ENCODE measurements at regions not wholly inside any gene's neighbourhood (a gene's known extent, or its start where the extent isn't known, plus 50 kb on each side); places are given as distances from the start of the nearest gene placed in this dataset.

DNA sequence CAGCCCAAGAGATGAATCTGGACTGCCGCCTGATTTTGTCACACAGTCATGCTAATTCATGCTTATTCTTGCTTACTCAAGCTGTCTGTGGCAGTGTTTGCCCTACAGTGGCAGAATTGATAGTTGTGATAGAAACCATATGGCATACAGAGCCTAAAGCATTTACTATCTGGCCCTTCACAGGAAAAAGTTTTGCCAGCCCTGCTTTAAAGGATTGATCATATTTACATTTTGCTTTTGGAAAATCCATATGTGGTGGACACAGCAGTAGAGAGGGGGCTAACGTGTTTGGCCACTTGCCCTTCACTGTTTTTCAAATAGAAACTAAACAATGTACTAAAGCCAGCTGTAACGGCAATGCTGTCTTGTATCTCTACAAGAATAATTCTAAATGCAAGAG, 974.0 kb upstream of the GHITM start:
- no peak for DNase-seq (ENCODE audit: low read depth)

DNA sequence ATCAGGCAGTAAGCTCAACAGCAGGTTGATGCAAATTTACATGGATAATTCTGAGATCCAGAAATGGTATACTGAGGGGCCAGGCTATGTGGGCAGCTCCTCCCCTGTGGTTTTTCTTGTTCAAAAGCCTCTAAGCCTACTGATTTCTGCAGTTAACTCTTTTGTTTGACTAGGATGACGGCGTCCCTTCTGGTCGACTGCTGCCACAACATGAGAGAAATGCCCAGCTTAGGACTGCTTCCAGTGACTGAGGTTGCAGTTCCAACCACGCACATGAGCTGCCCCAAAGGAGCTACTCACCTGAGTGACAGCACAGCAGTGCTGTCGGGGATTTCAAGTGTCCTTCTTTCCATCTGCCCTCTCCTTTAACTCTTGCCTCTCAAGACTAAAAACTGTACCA, 973.0 kb upstream of the GHITM start:
- no peak for DNase-seq (ENCODE audit: low read depth)

DNA sequence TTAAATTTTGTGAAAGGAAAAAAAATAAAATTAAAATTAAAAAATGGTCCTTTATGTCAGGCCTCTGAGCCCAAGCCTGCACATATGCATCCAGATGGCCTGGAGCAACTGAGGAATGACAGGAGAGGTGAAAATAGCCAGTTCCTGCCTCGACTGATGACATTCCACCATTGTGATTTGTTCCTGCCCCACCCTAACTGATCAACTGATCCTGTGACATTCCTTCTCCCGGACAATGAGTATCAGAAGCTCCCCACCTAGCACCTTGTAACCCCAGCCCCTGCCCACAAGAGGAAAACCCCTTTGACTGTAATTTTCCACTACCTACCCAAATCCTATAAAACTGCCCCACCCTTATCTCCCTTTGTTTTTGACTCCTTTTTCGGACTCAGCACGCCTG, 972.2 kb upstream of the GHITM start:
- DNase-seq (ENCODE audit: low read depth), result no peak

DNA sequence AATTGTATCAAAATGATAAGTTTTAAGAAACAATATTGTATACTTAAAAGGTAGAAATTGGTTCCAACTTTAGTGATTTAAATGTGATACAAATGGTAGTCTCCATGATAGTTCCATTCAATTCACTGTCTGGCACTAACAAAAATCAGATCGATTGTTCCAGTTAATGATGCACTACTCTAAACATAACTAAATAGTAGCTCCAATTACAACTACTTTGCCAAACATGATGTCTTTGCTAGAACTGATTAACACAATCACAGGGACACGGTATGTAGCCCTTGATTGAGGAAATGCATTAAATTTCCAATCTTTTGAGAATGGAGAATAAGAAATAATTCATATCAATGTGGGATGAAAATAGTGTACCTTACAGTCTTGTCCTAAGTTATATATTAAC, 962.4 kb upstream of the GHITM start:
- no peak for DNase-seq (ENCODE audit: low read depth)

DNA sequence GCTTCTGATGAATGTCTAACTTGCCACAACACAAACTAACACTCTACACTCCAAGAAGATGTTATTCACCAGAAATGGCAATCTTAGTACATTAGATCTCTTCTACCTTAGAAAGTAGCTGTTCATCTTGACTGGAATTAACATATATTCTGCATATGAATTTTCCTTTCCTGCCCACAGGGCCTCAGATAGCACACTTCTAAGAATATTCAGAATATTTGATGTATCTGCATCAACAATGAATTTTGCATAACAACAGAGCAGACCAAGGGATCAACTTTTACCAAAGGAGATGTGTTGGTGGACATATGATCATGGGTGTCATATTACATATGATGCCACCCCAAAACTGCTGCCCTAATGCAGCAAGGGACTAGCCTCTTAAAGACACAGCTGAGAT, 960.8 kb upstream of the GHITM start:
- DNase-seq (ENCODE audit: low read depth), result no peak

DNA sequence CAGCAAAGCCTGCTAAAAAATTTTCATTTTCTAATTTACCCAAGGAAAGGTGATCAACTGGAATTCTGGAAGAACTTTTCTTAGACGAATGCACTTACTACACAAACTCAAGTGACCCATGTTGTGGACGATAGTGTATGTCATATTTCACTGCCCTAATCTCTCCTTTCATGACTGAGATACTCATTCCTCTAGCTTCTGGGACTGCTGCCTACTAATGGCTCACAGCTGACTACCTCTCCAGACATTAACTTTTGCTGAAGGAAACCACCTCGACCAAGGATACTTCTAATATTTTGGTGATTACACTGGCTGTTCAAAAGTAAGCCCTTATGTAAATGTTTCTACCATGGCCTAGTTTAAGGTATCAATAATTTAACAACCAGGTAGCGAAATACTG, 959.9 kb upstream of the GHITM start:
- DNase-seq (ENCODE audit: low read depth), result no peak

DNA sequence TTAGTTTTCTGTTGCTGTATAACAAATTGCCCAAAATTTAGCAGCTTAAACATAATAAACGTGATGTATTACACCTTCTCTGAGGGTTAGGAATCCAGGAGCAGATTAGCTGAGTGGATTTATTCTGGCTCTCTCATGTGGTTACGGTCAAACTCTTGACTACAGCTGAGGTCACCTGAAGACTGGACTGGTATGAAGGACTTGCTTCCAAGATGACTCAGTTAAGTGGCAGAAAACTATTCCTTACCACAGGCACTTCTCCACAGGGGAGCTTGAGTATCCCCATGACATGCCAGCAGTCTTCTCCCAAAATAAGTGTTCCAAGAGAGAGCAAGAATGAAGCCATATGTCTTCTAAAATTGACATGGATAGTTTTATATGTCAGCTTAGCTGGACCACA, 957.2 kb upstream of the GHITM start:
- no peak for DNase-seq (ENCODE audit: low read depth)

DNA sequence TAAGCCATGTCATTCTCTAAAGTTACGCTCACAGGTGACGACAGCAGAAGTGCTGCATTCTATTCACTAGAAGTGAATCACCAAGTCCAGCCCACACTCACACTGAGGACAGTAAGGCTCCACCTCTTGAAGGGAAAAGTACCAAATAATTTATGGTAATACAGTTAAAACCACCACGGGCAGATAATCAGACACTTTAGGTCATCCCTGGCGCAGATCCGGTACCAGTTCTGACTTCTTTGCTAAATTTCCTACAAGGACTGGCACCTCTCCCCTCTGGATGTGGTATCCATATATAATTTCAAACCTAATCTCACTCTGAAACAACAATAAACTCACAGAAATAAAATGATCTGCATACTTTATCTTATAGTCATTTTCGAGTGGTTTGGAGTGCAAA, 954.7 kb upstream of the GHITM start:
- DNase-seq (ENCODE audit: low read depth), result no peak

DNA sequence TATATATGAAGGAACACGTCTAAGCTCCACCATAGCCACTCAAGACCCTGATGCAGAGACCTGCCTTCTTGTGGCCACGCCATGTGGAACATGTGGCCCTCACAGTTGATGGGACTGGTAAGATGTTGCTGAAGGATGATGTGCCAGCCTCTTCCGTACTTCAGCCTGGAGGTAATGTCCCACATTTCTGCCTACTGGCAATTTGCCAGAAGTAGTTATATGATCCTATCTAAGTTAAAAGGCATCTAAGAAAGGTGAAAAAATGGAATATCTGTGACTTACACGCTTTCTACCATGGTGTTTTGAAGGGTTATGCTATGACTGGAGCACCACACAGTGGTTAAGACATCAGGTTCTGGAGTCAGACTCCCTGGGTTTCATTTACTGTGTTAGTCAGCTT, 948.7 kb upstream of the GHITM start:
- DNase-seq (ENCODE audit: low read depth), result no peak

DNA sequence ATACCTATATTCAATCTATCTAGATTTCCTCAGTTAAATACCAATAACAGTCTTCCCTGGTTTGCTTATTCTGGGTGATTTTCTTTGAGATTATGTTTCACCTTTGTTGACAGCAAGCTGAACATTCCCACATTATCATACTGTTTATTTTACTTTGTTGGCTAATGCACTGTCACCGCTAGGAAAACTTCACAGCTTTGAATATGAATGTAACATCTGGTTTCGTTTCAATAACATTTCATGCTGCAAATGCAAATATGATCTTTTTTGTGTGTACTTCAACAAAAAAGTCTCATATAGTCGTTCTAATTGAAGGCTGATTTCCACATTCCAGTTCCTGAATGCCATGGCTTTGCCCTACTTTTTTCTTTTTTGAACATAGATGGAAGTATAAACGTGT, 946.3 kb upstream of the GHITM start:
- no peak for DNase-seq (ENCODE audit: low read depth)

DNA sequence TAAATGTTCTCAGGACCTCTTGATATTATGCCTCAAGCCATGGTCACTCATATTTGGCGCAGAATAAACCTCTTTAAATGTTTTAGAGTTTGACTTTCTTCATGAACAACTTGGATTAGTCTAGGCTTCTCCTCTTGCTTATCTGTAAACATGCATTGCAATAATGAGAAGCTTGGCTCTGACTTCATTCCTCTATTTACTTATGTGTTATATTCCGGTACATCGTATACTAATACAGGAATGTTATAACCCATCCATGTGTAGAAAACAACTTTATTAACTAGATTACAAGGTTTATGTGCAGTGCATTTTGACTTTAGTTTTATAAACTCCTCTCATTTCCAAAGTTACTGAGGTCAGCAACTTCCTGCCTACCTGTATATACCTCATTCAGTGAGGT, 944.3 kb upstream of the GHITM start:
- DNase-seq (ENCODE audit: low read depth), result no peak

DNA sequence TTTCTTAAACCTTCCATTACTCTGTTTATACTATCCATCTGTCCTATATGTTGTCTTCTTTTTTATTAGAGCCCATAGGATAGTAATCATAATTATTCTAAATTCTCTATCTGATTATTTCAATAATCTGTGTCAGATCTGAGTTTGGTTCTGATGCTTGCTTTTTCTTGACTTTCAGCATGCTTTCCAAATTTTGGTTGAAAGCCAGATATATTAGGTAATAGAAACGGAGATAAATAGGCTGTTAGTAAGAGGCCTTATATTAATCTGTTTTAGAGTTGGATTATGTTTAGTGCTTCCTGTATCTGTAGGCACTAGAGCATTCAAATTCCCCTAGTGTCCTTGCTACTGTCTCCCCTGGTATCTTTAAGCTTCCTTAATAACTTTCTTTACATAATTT, 939.9 kb upstream of the GHITM start:
- no peak for DNase-seq (ENCODE audit: low read depth)

DNA sequence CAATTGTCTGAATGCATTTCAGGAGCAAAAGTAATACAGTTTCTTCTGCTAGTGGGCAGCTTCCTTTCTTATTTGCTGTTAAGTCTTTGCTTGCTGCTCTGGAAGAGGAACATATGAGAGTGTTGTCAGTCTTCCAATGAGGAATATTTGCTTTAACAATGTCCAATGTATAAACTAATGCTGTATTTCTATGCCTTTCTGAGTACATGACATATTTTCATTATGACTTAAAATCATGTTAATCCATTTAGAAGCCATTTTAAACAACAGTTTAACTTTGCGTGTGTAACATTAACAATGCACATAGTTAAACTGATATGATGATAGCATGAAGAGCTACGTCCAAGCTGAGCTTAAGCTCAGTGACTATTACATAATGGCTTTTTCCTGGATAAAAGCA, 933.4 kb upstream of the GHITM start:
- DNase-seq (ENCODE audit: low read depth), result no peak

DNA sequence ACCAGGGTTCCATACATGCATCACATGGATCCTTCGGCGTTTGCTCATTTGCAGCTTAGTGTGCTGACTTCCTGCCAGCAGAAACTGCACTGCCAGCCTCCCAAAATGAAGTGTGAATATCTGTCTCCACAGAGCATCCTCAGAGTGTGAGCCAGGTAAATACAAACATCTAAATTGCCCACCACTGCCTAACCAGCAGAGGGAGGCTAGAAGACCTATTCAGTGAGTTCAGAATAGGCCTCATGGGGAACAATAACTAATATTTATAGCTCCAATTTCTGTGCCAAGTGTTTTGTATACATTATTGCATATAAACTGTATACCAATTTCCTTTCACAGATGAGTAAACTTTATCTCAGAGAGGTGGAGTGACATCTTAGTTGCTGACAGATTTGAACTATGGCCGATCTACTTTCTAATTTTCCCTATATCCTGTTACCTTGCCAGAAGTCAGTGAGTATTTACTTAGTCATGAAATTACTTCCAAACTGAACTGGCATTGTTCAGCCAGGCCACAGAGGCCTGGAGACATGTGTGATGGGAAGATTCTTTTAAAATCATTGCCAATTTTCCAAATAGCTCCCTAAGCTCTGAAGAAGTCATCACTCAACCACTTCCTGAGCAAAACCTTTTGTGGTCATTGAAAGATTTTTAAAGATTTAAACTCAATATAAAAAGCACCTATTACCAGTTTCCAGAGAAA, 926.5 kb upstream of the GHITM start:
- DNase-seq (ENCODE audit: low read depth), result no peak

DNA sequence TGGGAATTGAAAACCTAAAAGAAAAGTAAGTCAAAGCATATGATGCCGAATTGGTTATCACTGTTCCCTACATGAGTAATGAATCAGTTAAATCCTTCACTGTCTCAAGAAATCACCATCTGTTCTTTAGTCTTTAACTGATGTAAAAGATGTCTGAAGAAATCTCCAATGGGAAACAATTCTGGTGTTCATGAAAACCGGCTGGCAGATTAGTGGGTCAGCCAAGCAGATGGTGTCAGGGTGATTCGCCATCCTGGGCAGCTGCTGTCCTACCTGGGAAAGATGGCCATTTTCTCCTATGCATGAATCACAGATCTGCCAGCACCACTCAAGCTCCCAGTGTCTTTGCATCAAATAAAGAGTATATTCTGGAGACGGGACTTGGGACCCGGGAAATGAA, 925.2 kb upstream of the GHITM start:
- no peak for DNase-seq (ENCODE audit: low read depth)

DNA sequence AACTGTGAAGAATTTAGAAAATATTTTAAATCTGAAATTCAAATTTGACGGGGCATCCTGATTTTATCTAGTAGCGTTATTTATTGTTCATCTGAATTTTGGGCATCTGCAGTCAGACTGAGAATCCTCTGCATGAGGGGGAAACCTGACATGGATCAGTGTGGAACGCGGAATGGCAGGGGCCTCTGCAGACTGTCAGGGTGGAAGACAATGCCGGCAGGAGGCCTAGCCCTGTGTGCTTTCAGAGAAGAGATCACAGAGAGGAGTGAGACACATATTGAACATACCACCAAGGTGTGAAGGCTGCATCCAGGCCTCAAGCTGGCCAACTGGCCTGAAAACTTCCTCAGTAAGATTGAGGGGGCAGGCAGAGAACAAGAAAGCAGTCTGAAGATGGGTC, 921.1 kb upstream of the GHITM start:
- DNase-seq (ENCODE audit: low read depth), result no peak

DNA sequence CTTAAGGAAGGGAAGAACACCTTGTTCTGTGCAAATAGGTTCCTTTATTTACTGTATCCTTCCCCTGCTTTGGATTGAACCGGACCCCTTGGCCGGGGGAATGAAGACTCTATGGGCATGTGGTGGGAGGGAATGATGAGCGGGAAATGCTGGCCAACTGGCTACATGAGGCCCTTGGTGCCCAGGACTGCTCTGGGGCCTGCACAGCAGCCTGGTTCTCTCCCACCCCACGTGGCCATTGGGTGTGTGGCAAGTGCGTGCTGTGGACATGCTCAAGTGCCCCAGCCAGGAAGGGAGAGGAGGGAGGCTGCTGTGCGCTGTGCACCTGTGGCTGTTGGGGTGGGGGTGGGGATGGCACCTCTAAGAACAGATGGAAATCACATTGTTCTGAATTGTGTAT, 917.0 kb upstream of the GHITM start:
- no peak for DNase-seq (ENCODE audit: low read depth)

DNA sequence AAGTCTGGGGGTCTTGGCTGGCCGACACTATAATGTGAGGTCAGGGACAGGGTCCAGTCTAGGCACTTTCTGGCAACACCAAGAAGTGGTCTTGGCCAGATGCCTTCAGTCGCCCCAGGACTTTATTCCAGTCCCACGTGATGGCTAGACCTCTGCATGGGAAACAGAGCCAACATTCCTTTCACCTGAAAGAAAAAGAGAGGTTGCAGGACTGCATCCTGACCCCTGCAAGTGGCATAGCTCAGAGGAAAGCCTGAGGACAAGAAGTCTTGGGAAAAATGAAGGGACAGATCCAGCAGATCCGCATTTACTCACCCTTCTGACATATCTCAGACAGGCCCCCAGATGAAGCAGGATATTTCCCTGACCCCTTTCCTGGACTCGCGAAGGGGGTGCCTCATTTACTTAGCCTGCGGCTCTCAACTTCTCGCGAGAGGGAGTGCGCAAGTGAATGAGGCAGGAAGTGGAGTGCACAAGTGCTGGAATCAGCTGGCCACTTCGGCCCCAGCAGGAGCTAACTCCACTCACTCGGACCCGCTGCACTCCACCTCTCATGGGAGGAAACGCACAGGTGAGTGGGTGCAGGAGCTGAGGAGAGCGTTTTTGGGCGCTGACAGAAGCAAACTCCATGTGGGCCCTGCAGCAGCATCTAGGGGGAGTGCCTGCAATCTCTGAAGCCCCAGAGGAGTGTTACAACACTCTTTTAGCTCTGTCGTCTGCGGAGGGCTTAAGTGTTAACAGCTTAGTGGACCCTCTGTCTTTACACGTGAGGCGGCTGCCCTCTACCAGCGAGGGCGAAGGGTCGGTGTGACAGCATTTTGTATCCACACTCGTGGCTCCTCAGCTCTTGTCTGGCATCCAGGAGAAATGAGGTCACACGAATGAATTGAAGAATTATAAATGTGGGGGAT, 916.2 kb upstream of the GHITM start:
- DNase-seq (ENCODE audit: low read depth), result no peak

DNA sequence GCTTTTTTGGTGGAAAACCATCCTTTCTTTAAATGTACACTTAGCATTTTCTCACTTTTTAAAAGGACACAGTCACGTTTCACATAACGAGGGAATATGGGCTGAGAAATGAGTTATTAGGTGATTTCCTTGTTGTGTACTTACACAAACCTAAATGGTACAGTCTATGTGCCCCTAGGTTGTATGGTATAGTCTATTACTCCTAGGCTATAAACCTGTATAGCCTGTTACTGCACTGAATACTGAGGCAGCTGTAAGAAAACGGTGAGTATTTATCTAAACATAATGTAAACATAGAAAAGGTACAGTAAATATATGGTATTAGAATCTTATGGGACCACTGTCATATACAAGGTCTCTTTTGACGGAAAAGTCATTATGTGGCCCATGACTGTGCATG, 913.5 kb upstream of the GHITM start:
- DNase-seq (ENCODE audit: low read depth), result no peak

DNA sequence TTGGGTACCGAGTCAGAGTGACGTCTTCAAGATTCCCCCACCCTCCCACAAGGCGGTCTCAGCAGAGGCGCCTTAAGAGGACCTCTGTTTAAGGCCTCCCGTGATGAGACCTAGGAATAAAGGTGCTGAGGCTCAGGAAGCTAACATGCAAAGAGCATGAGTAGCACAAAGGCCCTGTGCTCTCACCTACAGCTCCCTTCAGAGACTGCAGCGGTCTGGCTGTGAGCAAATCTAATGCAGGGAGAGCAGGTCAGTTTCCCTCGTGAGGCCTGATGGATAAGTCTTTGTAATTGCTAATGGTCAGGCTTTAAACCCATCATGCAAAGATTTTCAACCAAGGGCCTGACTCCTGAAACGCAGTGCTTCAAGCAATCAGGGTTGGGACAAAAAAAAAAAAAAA, 909.3 kb upstream of the GHITM start:
- DNase-seq (ENCODE audit: low read depth), result no peak

DNA sequence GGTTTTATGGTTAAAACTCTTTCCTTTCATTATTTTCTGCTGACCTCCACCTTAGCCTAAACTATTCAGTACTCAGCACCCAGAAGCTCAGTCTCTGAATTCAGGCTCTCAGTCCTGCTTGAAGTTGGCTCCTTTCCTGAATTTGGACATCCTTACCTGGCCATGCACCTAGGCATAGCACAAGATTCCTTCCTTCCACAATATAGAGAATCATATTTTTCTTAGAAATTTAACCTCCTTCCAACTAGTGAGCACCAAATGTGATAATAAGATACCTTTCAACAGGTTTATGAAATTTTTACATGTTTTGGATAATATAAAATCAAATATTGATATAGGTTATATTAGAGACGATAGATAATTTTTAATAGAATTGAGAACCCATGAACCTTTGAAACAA, 905.6 kb upstream of the GHITM start:
- no peak for DNase-seq (ENCODE audit: low read depth)

DNA sequence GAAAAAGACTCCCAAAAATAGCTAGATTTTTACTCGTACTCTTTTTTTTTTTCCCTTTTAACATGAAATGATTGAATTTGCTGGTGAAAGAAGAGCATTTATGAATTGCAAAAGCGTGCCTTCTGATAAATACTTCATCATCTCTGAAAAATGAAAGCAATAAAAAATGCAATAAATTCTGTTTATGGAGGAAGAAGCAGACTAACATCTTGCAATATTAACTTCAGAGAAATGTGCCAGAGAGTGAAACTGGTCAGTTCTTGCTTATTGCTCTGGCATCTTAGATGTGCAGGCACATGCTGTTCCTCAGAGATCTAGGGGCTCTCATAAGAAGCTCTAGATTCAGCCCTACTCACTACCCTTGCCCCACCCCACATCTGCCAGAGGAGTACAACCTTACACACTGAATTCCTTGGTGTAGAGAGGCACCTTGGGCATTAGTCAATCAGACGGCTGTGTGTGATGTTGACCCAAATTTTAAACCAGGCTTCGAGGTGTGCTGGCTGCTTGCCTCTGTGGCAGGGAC, 891.1 kb upstream of the GHITM start:
- DNase-seq (ENCODE audit: low read depth), result no peak

DNA sequence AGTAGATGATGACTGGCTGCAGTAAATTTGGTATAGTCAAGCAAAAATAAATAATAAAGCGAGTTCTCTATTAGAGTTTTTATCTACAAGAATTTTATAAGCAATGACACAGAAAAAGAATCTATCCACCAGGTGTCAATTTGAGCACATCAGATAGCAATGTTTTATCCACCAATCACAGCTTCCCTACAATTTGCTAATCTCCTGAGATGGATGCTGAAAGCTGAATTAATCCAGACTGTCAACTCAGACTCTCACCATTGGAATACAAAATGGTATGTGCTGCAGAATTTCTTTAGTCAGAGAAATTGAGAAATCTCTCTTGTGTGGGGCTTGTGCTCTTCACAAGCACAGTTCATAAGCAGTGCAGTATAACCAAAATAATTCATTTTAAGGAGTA, 888.9 kb upstream of the GHITM start:
- no peak for DNase-seq (ENCODE audit: low read depth)

DNA sequence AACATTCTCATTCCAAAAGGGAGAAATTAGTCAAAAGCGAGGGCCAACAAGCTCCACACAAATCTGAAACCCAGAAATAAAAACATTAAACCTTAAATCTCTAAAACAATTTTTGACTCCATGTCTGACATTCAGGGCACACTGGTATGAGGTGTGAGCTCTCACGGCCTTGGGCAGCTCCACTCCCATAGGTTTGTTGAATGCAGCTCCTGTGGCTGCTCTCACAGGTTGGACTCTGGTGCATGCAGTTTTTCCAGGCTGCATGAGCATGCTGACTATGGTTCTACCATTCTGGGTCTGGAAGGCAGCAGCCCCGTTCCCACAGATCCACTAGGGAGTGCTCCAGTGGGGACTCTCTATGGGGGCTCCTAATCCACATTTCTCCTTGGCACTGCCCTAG, 887.1 kb upstream of the GHITM start:
- no peak for DNase-seq (ENCODE audit: low read depth)
